Neuronal stem cell (in vitro differentiated cells): ENCODE measurements at regions not wholly inside any gene's neighbourhood (a gene's known extent, or its start where the extent isn't known, plus 50 kb on each side); places are given as distances from the start of the nearest gene placed in this dataset.
"Not testable (repeated sequence)": the region's sequence is repeated elsewhere in the genome, so short reads cannot be mapped to it uniquely, and the experiment has no call there.

ENCODE experiments used
- DNase-seq: peaks from one replicate; pipeline ENCODE4 v3.0.0-alpha.2; 2013; ENCODE audit warnings: low spot score
- H2AFZ ChIP-seq: one replicate; pipeline ENCODE4 v1.6.1; 2013; ENCODE audit warnings: mild to moderate bottlenecking, low read length, inconsistent platforms
- H2AK5ac ChIP-seq: 2 replicates; pipeline ENCODE4 v1.6.1; 2013; ENCODE audit warnings: low read depth, mild to moderate bottlenecking, inconsistent platforms, low read length, moderate library complexity, mixed read lengths
- H2BK120ac ChIP-seq: 2 replicates; pipeline ENCODE4 v1.6.1; 2013; ENCODE audit warnings: low read depth, mild to moderate bottlenecking, inconsistent platforms, low read length, moderate library complexity, mixed read lengths
- H2BK12ac ChIP-seq: one replicate; pipeline ENCODE4 v1.6.1; 2013; ENCODE audit warnings: low read length, inconsistent platforms
- H2BK15ac ChIP-seq: 2 replicates; pipeline ENCODE4 v1.6.1; 2013; ENCODE audit warnings: mild to moderate bottlenecking, low read length, inconsistent platforms, mixed read lengths
- H2BK5ac ChIP-seq: one replicate; pipeline ENCODE4 v1.6.1; 2013; ENCODE audit warnings: inconsistent platforms, mild to moderate bottlenecking, low read length, moderate library complexity
- H3K14ac ChIP-seq: one replicate; pipeline ENCODE4 v1.6.1; 2013; ENCODE audit warnings: low read length, inconsistent platforms
- H3K18ac ChIP-seq: 2 replicates; pipeline ENCODE4 v1.6.1; 2013; ENCODE audit warnings: low read length, inconsistent platforms
- H3K23ac ChIP-seq: 2 replicates; pipeline ENCODE4 v1.6.1; 2013; ENCODE audit warnings: low read depth, mild to moderate bottlenecking, mixed read lengths, low read length, inconsistent platforms; ENCODE audit not compliant: poor library complexity
- H3K27ac ChIP-seq: replicated peaks from 3 replicates; pipeline ENCODE4 v1.5.1; 2013; ENCODE audit warnings: low read length, inconsistent platforms
- H3K27me3 ChIP-seq, 3 experiments: 2 replicates each; pipeline ENCODE4 v1.6.1; 2013; ENCODE audit warnings: low read length in 3 of 3, mild to moderate bottlenecking in 2 of 3, inconsistent platforms in 1 of 3, low read depth in 1 of 3, mixed read lengths in 1 of 3, moderate library complexity in 1 of 3; ENCODE audit not compliant: control insufficient read depth in 3 of 3, insufficient read depth in 3 of 3
- H3K36me3 ChIP-seq, 2 donors: replicated peaks in 1 of 2; 2 replicates each; pipeline ENCODE4 v1.6.1; 2013; ENCODE audit warnings: low read length in 2 of 2; ENCODE audit not compliant: control insufficient read depth in 2 of 2, insufficient read depth in 2 of 2
- H3K4ac ChIP-seq: 2 replicates; pipeline ENCODE4 v1.6.1; 2013; ENCODE audit warnings: inconsistent platforms, mild to moderate bottlenecking, low read length, moderate library complexity
- H3K4me1 ChIP-seq, 2 donors: 1 replicate in 1 of 2; 2 replicates in 1 of 2; pipeline ENCODE4 v1.6.1; 2013; ENCODE audit warnings: low read length in 2 of 2, low read depth in 1 of 2; ENCODE audit not compliant: control insufficient read depth in 2 of 2, insufficient read depth in 1 of 2
- H3K4me2 ChIP-seq: one replicate; pipeline ENCODE4 v1.6.1; 2013; ENCODE audit warnings: mild to moderate bottlenecking, low read length, inconsistent platforms; ENCODE audit not compliant: insufficient read depth, poor library complexity, severe bottlenecking
- H3K4me3 ChIP-seq, 2 donors: 2 replicates each; pipeline ENCODE4 v1.5.1; 2013; ENCODE audit warnings: low read length in 2 of 2, mild to moderate bottlenecking in 2 of 2, inconsistent platforms in 1 of 2, moderate library complexity in 1 of 2
- H3K79me1 ChIP-seq: one replicate; pipeline ENCODE4 v1.6.1; 2013; ENCODE audit warnings: low read depth, mild to moderate bottlenecking, inconsistent platforms, low read length, moderate library complexity
- H3K9ac ChIP-seq: one replicate; pipeline ENCODE4 v1.6.1; 2013; ENCODE audit warnings: mild to moderate bottlenecking, low read depth, low read length, inconsistent platforms; ENCODE audit not compliant: poor library complexity
- H3K9me3 ChIP-seq, 2 donors: replicated peaks in 1 of 2; 2 replicates each; pipeline versions ENCODE3 to v1.6.1; 2013; ENCODE audit warnings: low read length in 2 of 2, mild to moderate bottlenecking in 2 of 2, inconsistent platforms in 1 of 2, low read depth in 1 of 2, mixed read lengths in 1 of 2, moderate library complexity in 1 of 2; ENCODE audit not compliant: control insufficient read depth in 2 of 2, insufficient read depth in 1 of 2
- H4K8ac ChIP-seq: one replicate; pipeline ENCODE4 v1.6.1; 2013; ENCODE audit warnings: low read depth, mild to moderate bottlenecking, inconsistent platforms, low read length, moderate library complexity
- H4K91ac ChIP-seq: one replicate; pipeline ENCODE4 v1.6.1; 2013; ENCODE audit warnings: low read length, low read depth, mild to moderate bottlenecking, inconsistent platforms; ENCODE audit not compliant: poor library complexity
- WGBS, 2 donors: extraction: QIAGEN DNeasy Blood & Tissue Kit; methylation state at CpG; one replicate each; pipeline ENCODE4 v1.1.7; 2013; ENCODE audit warnings: missing lambda C conversion rate in 2 of 2, mixed read lengths in 1 of 2; ENCODE audit not compliant: insufficient read length in 2 of 2, insufficient replicate concordance in 1 of 2; ENCODE audit errors: extremely low coverage in 2 of 2; 5-methylcytosine and 5-hydroxymethylcytosine counted together

DNA sequence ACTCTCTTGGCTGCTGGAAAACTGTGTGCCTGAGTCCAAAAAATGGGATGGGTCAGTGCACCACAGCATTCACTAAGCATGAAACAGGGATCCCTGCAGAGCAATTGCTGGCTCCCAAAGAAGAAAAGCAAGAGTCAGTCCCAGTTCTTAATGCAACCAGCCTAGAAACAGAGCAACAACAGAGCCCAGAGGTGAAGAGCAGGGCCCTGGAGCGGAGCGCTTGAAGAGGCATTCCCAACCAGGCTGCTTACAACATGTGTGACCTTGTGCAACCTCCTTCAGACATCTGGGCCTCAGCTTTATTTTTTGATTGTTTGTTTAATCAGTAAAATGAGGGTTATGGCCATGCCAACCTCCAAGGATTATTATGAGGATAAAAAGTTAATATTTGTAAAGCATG is 543.7 kb upstream of the COBL start:
- H3K27ac ChIP-seq = no peak overlapping the region
- H4K8ac ChIP-seq = no peak overlapping the region
- H3K4me1 ChIP-seq = peaks cover 2 to 9% of the 10 kb centered on the region in 2 donors
- H3K79me1 ChIP-seq = no peaks in the 10 kb centered on the region
- no peak overlapping the region for H3K14ac ChIP-seq
- no peaks in the 10 kb centered on the region for H3K27me3 ChIP-seq
- H2BK5ac ChIP-seq = no peak overlapping the region
- H2BK120ac ChIP-seq = no peak overlapping the region
- no peak overlapping the region for H2BK15ac ChIP-seq
- H3K4me2 ChIP-seq = no peak overlapping the region
- no peak overlapping the region for H3K18ac ChIP-seq
- peak overlapping the region; percentile 38 for H3K23ac ChIP-seq
- peak overlapping the region; percentile 55 for H2AFZ ChIP-seq
- DNase-seq = no peak
- no peaks in the 10 kb centered on the region for H3K36me3 ChIP-seq
- peaks cover 3 to 10% of the 10 kb centered on the region in 2 donors for H3K9me3 ChIP-seq
- no peak overlapping the region for H3K4ac ChIP-seq
- no peak overlapping the region for H2AK5ac ChIP-seq
- no peak overlapping the region for H3K4me3 ChIP-seq
- H4K91ac ChIP-seq = no peak overlapping the region
- WGBS, 2 donors = no CpG with 5 or more reads among the region's 2 CpGs
- no peak overlapping the region for H2BK12ac ChIP-seq
- no peak overlapping the region for H3K9ac ChIP-seq

DNA sequence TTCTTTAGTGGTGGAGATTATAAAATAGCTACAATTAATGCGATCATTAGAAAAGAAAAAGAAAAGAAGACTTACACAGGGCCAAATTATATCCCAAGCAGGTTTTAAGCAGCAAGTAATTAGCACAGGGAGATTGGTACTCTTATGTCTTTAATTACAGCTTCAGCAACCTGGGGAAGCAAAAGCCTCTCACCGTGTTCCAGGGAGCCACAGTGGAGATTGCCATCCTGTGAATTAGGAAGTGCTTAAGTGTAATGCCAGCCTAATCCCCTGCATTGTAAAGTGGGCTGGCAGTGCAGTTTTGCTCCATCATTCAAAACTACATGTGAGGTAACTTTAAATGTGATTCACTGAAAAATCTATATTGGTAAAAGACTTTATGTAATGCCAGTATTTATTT is 533.5 kb upstream of the COBL start:
- H3K4me2 ChIP-seq = no peak overlapping the region
- H3K36me3 ChIP-seq = no peaks in the 10 kb centered on the region
- H3K18ac ChIP-seq = no peak overlapping the region
- no peak overlapping the region for H3K23ac ChIP-seq
- H4K8ac ChIP-seq = no peak overlapping the region
- no peak overlapping the region for H2AFZ ChIP-seq
- peaks cover 0 to 1% of the 10 kb centered on the region in 2 donors for H3K4me1 ChIP-seq
- no peak overlapping the region for H2BK15ac ChIP-seq
- no CpG with 5 or more reads among the region's 2 CpGs for WGBS, 2 donors
- no peak overlapping the region for H4K91ac ChIP-seq
- peaks cover 5 to 10% of the 10 kb centered on the region in 2 donors for H3K9me3 ChIP-seq
- H2BK120ac ChIP-seq = no peak overlapping the region
- no peak overlapping the region for H3K4ac ChIP-seq
- H3K14ac ChIP-seq = no peak overlapping the region
- H3K27me3 ChIP-seq = no peaks in the 10 kb centered on the region
- no peak overlapping the region for H3K9ac ChIP-seq
- DNase-seq = no peak
- H3K4me3 ChIP-seq = no peak overlapping the region
- no peak overlapping the region for H2BK5ac ChIP-seq
- H3K27ac ChIP-seq = no peak overlapping the region
- no peak overlapping the region for H2AK5ac ChIP-seq
- H3K79me1 ChIP-seq = no peaks in the 10 kb centered on the region
- H2BK12ac ChIP-seq = no peak overlapping the region

DNA sequence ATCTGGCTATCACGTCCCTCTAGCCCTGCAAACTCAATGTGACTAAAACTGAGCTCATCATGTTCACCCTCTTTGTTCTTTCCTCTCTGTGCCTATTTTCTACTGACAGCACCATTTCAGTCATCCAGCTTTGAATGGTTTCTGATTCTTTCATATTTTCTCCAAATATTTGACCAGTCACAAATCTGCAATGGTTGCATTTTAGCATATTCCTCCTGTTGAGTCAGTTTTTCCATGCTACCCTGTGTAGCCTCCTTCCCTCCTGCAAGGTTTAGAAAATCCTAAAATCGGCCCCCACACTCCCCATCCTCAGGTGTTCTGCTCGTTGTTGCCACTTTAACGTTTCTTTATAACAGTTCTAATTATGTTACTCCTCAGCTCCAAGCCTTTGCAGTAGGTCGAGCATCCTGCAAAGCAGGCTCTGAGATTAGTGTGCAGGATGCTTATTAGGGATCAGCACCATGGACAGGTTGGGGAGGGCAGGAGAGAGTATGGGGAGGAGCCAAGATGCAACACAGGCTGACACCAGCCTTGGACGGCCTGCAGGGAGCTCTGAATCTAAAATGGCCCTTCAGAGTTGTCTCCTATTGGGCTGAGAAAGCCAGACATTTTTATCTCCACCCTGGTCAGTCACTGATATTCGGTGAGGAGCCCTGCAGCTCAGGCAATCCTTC is 531.0 kb upstream of the COBL start:
- peak; percentile 11 for DNase-seq
- no peak overlapping the region for H3K9ac ChIP-seq
- H3K27me3 ChIP-seq = no peaks in the 10 kb centered on the region
- peaks cover 0 to 1% of the 10 kb centered on the region in 2 donors for H3K4me1 ChIP-seq
- H3K4me2 ChIP-seq = no peak overlapping the region
- H3K4me3 ChIP-seq = no peak overlapping the region
- H2BK120ac ChIP-seq = no peak overlapping the region
- no peak overlapping the region for H4K8ac ChIP-seq
- no peak overlapping the region for H2AFZ ChIP-seq
- H3K36me3 ChIP-seq = no peaks in the 10 kb centered on the region
- H3K23ac ChIP-seq = no peak overlapping the region
- no peak overlapping the region for H3K14ac ChIP-seq
- no peak overlapping the region for H2BK5ac ChIP-seq
- H2BK12ac ChIP-seq = no peak overlapping the region
- no peak overlapping the region for H2AK5ac ChIP-seq
- H3K9me3 ChIP-seq = peaks cover 2 to 7% of the 10 kb centered on the region in 2 donors
- H3K4ac ChIP-seq = no peak overlapping the region
- no peak overlapping the region for H3K27ac ChIP-seq
- no CpG with 5 or more reads among the region's 7 CpGs for WGBS, 2 donors
- no peak overlapping the region for H3K18ac ChIP-seq
- no peak overlapping the region for H4K91ac ChIP-seq
- no peaks in the 10 kb centered on the region for H3K79me1 ChIP-seq
- H2BK15ac ChIP-seq = no peak overlapping the region

DNA sequence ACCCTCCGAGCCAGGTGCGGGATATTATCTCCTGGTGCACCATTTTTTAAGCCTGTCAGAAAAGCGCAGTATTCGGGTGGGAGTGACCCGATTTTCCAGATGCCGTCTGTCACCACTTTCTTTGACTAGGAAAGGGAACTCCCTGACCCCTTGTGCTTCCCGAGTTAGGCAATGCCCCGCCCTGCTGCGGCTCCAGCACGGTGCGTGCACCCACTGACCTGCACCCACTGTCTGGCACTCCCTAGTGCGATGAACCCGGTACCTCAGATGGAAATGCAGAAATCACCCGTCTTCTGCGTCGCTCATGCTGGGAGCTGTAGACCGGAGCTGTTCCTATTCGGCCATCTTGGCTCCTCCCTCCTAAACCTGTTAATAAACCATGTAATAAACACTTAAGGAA is 522.5 kb upstream of the COBL start:
- not testable (repeated sequence) for H3K4me2 ChIP-seq, H3K4me3 ChIP-seq, H3K14ac ChIP-seq, H3K9me3 ChIP-seq, H3K4ac ChIP-seq, H3K79me1 ChIP-seq, H2BK120ac ChIP-seq, H3K27ac ChIP-seq, H3K4me1 ChIP-seq, H2AFZ ChIP-seq, H4K91ac ChIP-seq, H2BK15ac ChIP-seq, H2AK5ac ChIP-seq, H3K23ac ChIP-seq, H3K18ac ChIP-seq, H3K9ac ChIP-seq, H3K36me3 ChIP-seq, H2BK12ac ChIP-seq, H4K8ac ChIP-seq, H3K27me3 ChIP-seq, DNase-seq, H2BK5ac ChIP-seq
- WGBS, 2 donors = no CpG with 5 or more reads among the region's 18 CpGs
